Uterus (tissue), 2 donors: ENCODE measurements at regions not wholly inside any gene's neighbourhood (a gene's known extent, or its start where the extent isn't known, plus 50 kb on each side); places are given as distances from the start of the nearest gene placed in this dataset.

Experiments used
- CTCF ChIP-seq, 4 experiments: fragments of 200-600 bp in 2 of 4; fragments of 450-650 bp in 2 of 4; sonication (generic) in 2 of 4; IDR thresholded peaks; one replicate each; pipeline ENCODE4 v1.5.1; 2016 to 2019; ENCODE audit warnings: antibody characterized with exemption in 4 of 4, mild to moderate bottlenecking in 2 of 4, moderate library complexity in 1 of 4
- POLR2A ChIP-seq, 2 donors: fragments of 450-650 bp; IDR thresholded peaks; one replicate each; pipeline ENCODE4 v1.6.1; 2016; ENCODE audit warnings: antibody characterized with exemption in 2 of 2, mild to moderate bottlenecking in 1 of 2, moderate library complexity in 1 of 2

- no peak for TF ChIP-seq CTCF (IDR thresholded peaks at IDR 0.05)
- TF ChIP-seq POLR2A (IDR thresholded peaks at IDR 0.05), result no peak
Measured at GRCh38 chr10:4678951-4679671, 146.9 kb upstream of the AKR1E2 start.
